HCT116 (cell line): ENCODE measurements at regions not wholly inside any gene's neighbourhood (a gene's known extent, or its start where the extent isn't known, plus 50 kb on each side); places are given as distances from the start of the nearest gene placed in this dataset.

Source experiments
- CEBPB ChIP-seq: IDR thresholded peaks from 2 replicates; pipeline ENCODE4 v1.6.1; 2012; ENCODE audit warnings: low read depth
- CTCF ChIP-seq, 3 experiments: fragments of 200-600 bp in 1 of 3; sonication (generic) in 1 of 3; IDR thresholded peaks in 2 of 3; conservative IDR thresholded peaks in 1 of 3; 2 replicates each; pipeline ENCODE4 v1.5.1; 2012 to 2017; ENCODE audit warnings: low read depth in 2 of 3, low read length in 2 of 3, antibody characterized with exemption in 1 of 3, borderline replicate concordance in 1 of 3, control low read depth in 1 of 3, mild to moderate bottlenecking in 1 of 3, mixed read lengths in 1 of 3, mixed run types in 1 of 3, moderate library complexity in 1 of 3; ENCODE audit not compliant: insufficient read depth in 1 of 3
- EZH2 ChIP-seq: fragments of 200-600 bp; sonication (generic); IDR thresholded peaks from 2 replicates; pipeline ENCODE4 v1.6.1; 2017; ENCODE audit warnings: antibody characterized with exemption, mixed run types
- EZH2phosphoT487 ChIP-seq: fragments of 200-600 bp; IDR thresholded peaks from 2 replicates; pipeline ENCODE4 v1.6.1; 2018; ENCODE audit warnings: antibody characterized with exemption, borderline replicate concordance
- JUND ChIP-seq: IDR thresholded peaks from 2 replicates; pipeline ENCODE4 v1.6.1; 2012
- MAX ChIP-seq: IDR thresholded peaks from 2 replicates; pipeline ENCODE4 v1.6.1; 2012
- POLR2A ChIP-seq: IDR thresholded peaks from 2 replicates; pipeline ENCODE4 v1.7.0; 2011; ENCODE audit warnings: borderline replicate concordance; ENCODE audit not compliant: insufficient read depth, insufficient read length; ENCODE audit errors: extremely low read depth
- POLR2AphosphoS5 ChIP-seq: IDR thresholded peaks from 2 replicates; pipeline ENCODE4 v1.6.1; 2011; ENCODE audit warnings: mild to moderate bottlenecking, low read depth, low read length, moderate library complexity
- SP1 ChIP-seq: IDR thresholded peaks from 2 replicates; pipeline ENCODE4 v1.6.1; 2012; ENCODE audit warnings: low read depth
- ZFX ChIP-seq: fragments of 450-650 bp; IDR thresholded peaks from 2 replicates; pipeline ENCODE4 v1.6.1; 2017

GRCh38 chr11:98800696-98801095 is 220.1 kb upstream of the CNTN5 start:
- TF ChIP-seq POLR2A (no peak), CTCF (IDR thresholded peaks at IDR 0.05 in 2 of 3, conservative IDR thresholded peaks at IDR 0.05 in 1 of 3; ENCODE audit: borderline replicate concordance in 1 of 3, insufficient read depth in 1 of 3, low read depth in 2 of 3, low read length in 2 of 3) (no peak), POLR2AphosphoS5 (no peak), MAX (no peak), SP1 (no peak), JUND (no peak), EZH2 (no peak), CEBPB (no peak), EZH2phosphoT487 (no peak), ZFX (no peak)
